CD4-positive, alpha-beta T cell treated with Interleukin-4 for 1 hour (primary cell): ENCODE measurements at regions not wholly inside any gene's neighbourhood (a gene's known extent, or its start where the extent isn't known, plus 50 kb on each side); places are given as distances from the start of the nearest gene placed in this dataset.
"Not testable (repeated sequence)": the region's sequence is repeated elsewhere in the genome, so short reads cannot be mapped to it uniquely, and the experiment has no call there.

Source experiments
- DNase-seq, 2 donors: peaks; one replicate each; pipeline ENCODE4 v3.0.0-alpha.2; 2020 to 2022

GRCh38 chr9:73890685-73891277 is 606.4 kb upstream of the RORB start:
- DNase-seq, result no peak

GRCh38 chr9:73892335-73892734 is 604.8 kb upstream of the RORB start:
- no peak for DNase-seq

GRCh38 chr9:73893230-73893629 is 603.9 kb upstream of the RORB start:
- DNase-seq, result no peak

- no peak for DNase-seq
Measured at GRCh38 chr9:73896061-73896460, 601.1 kb upstream of the RORB start.

GRCh38 chr9:73906671-73907070 is 590.5 kb upstream of the RORB start:
- no peak for DNase-seq

- no peak for DNase-seq
Measured at GRCh38 chr9:73911804-73912203, 585.3 kb upstream of the RORB start.

- no peak for DNase-seq
Measured at GRCh38 chr9:73916016-73916673, 581.0 kb upstream of the RORB start.

GRCh38 chr9:73919712-73920111 is 577.4 kb upstream of the RORB start:
- no peak for DNase-seq

GRCh38 chr9:73923796-73924195 is 573.3 kb upstream of the RORB start:
- DNase-seq, result no peak

GRCh38 chr9:73951147-73951546 is 546.0 kb upstream of the RORB start:
- DNase-seq, result no peak

- DNase-seq, result no peak
Measured at GRCh38 chr9:73962792-73963191, 534.3 kb upstream of the RORB start.

- DNase-seq, result no peak
Measured at GRCh38 chr9:73969936-73970335, 527.2 kb upstream of the RORB start.

- not testable (repeated sequence) for DNase-seq
Measured at GRCh38 chr9:73976424-73976823, 520.7 kb upstream of the RORB start.

GRCh38 chr9:73979894-73980264 is 517.3 kb upstream of the RORB start:
- no peak for DNase-seq

GRCh38 chr9:73980754-73981153 is 516.4 kb upstream of the RORB start:
- DNase-seq, result no peak

- no peak for DNase-seq
Measured at GRCh38 chr9:73981405-73981804, 515.7 kb upstream of the RORB start.

GRCh38 chr9:73995836-73996235 is 501.3 kb upstream of the RORB start:
- DNase-seq, result no peak

- no peak for DNase-seq
Measured at GRCh38 chr9:73996844-73997243, 500.3 kb upstream of the RORB start.

- no peak for DNase-seq
Measured at GRCh38 chr9:74001382-74001781, 495.8 kb upstream of the RORB start.

GRCh38 chr9:74006935-74007334 is 490.2 kb upstream of the RORB start:
- DNase-seq, result no peak

- DNase-seq, result no peak
Measured at GRCh38 chr9:74007833-74008232, 489.3 kb upstream of the RORB start.

- no peak for DNase-seq
Measured at GRCh38 chr9:74016004-74016403, 481.1 kb upstream of the RORB start.

GRCh38 chr9:74025402-74025925 is 471.7 kb upstream of the RORB start:
- no peak for DNase-seq

GRCh38 chr9:74032421-74032820 is 464.7 kb upstream of the RORB start:
- DNase-seq, result no peak

- no peak for DNase-seq
Measured at GRCh38 chr9:74035786-74036185, 461.3 kb upstream of the RORB start.
